HG03135 (cell line): ENCODE measurements at regions not wholly inside any gene's neighbourhood (a gene's known extent, or its start where the extent isn't known, plus 50 kb on each side); places are given as distances from the start of the nearest gene placed in this dataset.
"Not testable (repeated sequence)": the region's sequence is repeated elsewhere in the genome, so short reads cannot be mapped to it uniquely, and the experiment has no call there.

Experiments used
- ATAC-seq: cut with Tn5 transposase; IDR thresholded peaks from one replicate; pipeline ENCODE4 v1.9.1; 2021; ENCODE audit warnings: mild to moderate bottlenecking, moderate library complexity; ENCODE audit not compliant: unreplicated experiment

- ATAC-seq = no peak
Observed at GRCh38 chrX:128653524-128654060, 601.4 kb upstream of the ACTRT1 start.

- ATAC-seq = no peak
Observed at GRCh38 chrX:128650326-128650725, 598.1 kb upstream of the ACTRT1 start.

GRCh38 chrX:128634754-128635153, 582.6 kb upstream of the ACTRT1 start:
- no peak for ATAC-seq

GRCh38 chrX:128623361-128623760, 571.2 kb upstream of the ACTRT1 start:
- no peak for ATAC-seq

- ATAC-seq = no peak
Observed at GRCh38 chrX:128622296-128622695, 570.1 kb upstream of the ACTRT1 start.

- no peak for ATAC-seq
Observed at GRCh38 chrX:128619490-128619889, 567.3 kb upstream of the ACTRT1 start.

- no peak for ATAC-seq
Observed at GRCh38 chrX:128616933-128617332, 564.7 kb upstream of the ACTRT1 start.

- not testable (repeated sequence) for ATAC-seq
Observed at GRCh38 chrX:128606817-128607216, 554.6 kb upstream of the ACTRT1 start.

GRCh38 chrX:128606357-128606756, 554.2 kb upstream of the ACTRT1 start:
- ATAC-seq = not testable (repeated sequence)

GRCh38 chrX:128601706-128602105, 549.5 kb upstream of the ACTRT1 start:
- no peak for ATAC-seq

- no peak for ATAC-seq
Observed at GRCh38 chrX:128599632-128600031, 547.4 kb upstream of the ACTRT1 start.

GRCh38 chrX:128582036-128582435, 529.8 kb upstream of the ACTRT1 start:
- no peak for ATAC-seq

GRCh38 chrX:128581615-128582014, 529.4 kb upstream of the ACTRT1 start:
- no peak for ATAC-seq

- ATAC-seq = no peak
Observed at GRCh38 chrX:128543114-128543513, 490.9 kb upstream of the ACTRT1 start.

- ATAC-seq = no peak
Observed at GRCh38 chrX:128518508-128518907, 466.3 kb upstream of the ACTRT1 start.

- no peak for ATAC-seq
Observed at GRCh38 chrX:128517691-128518090, 465.5 kb upstream of the ACTRT1 start.

- no peak for ATAC-seq
Observed at GRCh38 chrX:128504496-128504895, 452.3 kb upstream of the ACTRT1 start.

GRCh38 chrX:128464116-128464515, 411.9 kb upstream of the ACTRT1 start:
- ATAC-seq = no peak

- ATAC-seq = no peak
Observed at GRCh38 chrX:128460835-128461234, 408.6 kb upstream of the ACTRT1 start.

- ATAC-seq = no peak
Observed at GRCh38 chrX:128458888-128459287, 406.7 kb upstream of the ACTRT1 start.

- no peak for ATAC-seq
Observed at GRCh38 chrX:128457674-128458073, 405.5 kb upstream of the ACTRT1 start.

GRCh38 chrX:128439159-128439558, 387.0 kb upstream of the ACTRT1 start:
- ATAC-seq = no peak

- no peak for ATAC-seq
Observed at GRCh38 chrX:128438082-128438481, 385.9 kb upstream of the ACTRT1 start.
